ENCODE measurements at regions not wholly inside any gene's neighbourhood (a gene's known extent, or its start where the extent isn't known, plus 50 kb on each side); places are given as distances from the start of the nearest gene placed in this dataset.

GRCh38 chr5:169354263-169354662 lies 53.3 kb upstream of the SLIT3 start:
- no peak for ATAC-seq
- H3K4me3 Mint-ChIP-seq: no peak overlapping the region
- no peak overlapping the region for H3K27ac Mint-ChIP-seq
- no peaks in the 10 kb centered on the region for H3K4me1 Mint-ChIP-seq
- peaks cover 2% of the 10 kb centered on the region for H3K36me3 Mint-ChIP-seq (ENCODE audit: low read depth)
- no peak for DNase-seq
- peaks cover 15% of the 10 kb centered on the region for H3K27me3 Mint-ChIP-seq
- no peaks in the 10 kb centered on the region for H3K9me3 ChIP-seq (ENCODE audit: control insufficient read depth, low read length, poor library complexity, severe bottlenecking)

- H3K4me3 Mint-ChIP-seq: no peak overlapping the region
- DNase-seq (no peak), ATAC-seq (no peak)
- H3K36me3 Mint-ChIP-seq (ENCODE audit: low read depth): peaks cover 2% of the 10 kb centered on the region
- no peaks in the 10 kb centered on the region for H3K9me3 ChIP-seq (ENCODE audit: control insufficient read depth, low read length, poor library complexity, severe bottlenecking)
- no peaks in the 10 kb centered on the region for H3K4me1 Mint-ChIP-seq
- no peak overlapping the region for H3K27ac Mint-ChIP-seq
- peaks cover 16% of the 10 kb centered on the region for H3K27me3 Mint-ChIP-seq
Observed at GRCh38 chr5:169352901-169353300, 52.0 kb upstream of the SLIT3 start.

GRCh38 chr5:169351721-169352120 lies 50.8 kb upstream of the SLIT3 start:
- ATAC-seq (no peak), DNase-seq (no peak)
- Mint-ChIP-seq H3K27ac (no peak overlapping the region), H3K36me3 (ENCODE audit: low read depth) (peaks cover 2% of the 10 kb centered on the region), H3K4me3 (no peak overlapping the region), H3K27me3 (peaks cover 20% of the 10 kb centered on the region), H3K4me1 (no peaks in the 10 kb centered on the region)
- H3K9me3 ChIP-seq (ENCODE audit: control insufficient read depth, low read length, poor library complexity, severe bottlenecking): no peaks in the 10 kb centered on the region

- DNase-seq (no peak), ATAC-seq (no peak)
- peaks cover 22% of the 10 kb centered on the region for H3K27me3 Mint-ChIP-seq
- peaks cover 2% of the 10 kb centered on the region for H3K36me3 Mint-ChIP-seq (ENCODE audit: low read depth)
- no peak overlapping the region for H3K27ac Mint-ChIP-seq
- H3K9me3 ChIP-seq (ENCODE audit: control insufficient read depth, low read length, poor library complexity, severe bottlenecking): no peaks in the 10 kb centered on the region
- no peaks in the 10 kb centered on the region for H3K4me1 Mint-ChIP-seq
- H3K4me3 Mint-ChIP-seq: no peak overlapping the region
Observed at GRCh38 chr5:169350759-169351240, 49.9 kb upstream of the SLIT3 start.
